GM23248 (cell line): ENCODE measurements at regions not wholly inside any gene's neighbourhood (a gene's known extent, or its start where the extent isn't known, plus 50 kb on each side); places are given as distances from the start of the nearest gene placed in this dataset.
A peak's percentile ranks its signal among the peaks of the same experiment; 100 is the strongest.

Experiments
- DNase-seq: peaks from one replicate; pipeline ENCODE4 v3.0.0-alpha.2; 2015
- H2AFZ ChIP-seq: fragments of 200-600 bp; sonication (generic); 2 replicates; pipeline ENCODE4 v1.6.1; 2016; ENCODE audit warnings: antibody characterized with exemption
- H3F3A ChIP-seq: fragments of 200-600 bp; sonication (generic); 2 replicates; pipeline ENCODE4 v1.6.1; 2016; ENCODE audit warnings: mild to moderate bottlenecking, antibody characterized with exemption, mixed run types; ENCODE audit not compliant: insufficient read depth
- H3K27ac ChIP-seq: fragments of 200-600 bp; sonication (generic); 2 replicates; pipeline ENCODE4 v1.5.1; 2016; ENCODE audit warnings: mild to moderate bottlenecking
- H3K27me3 ChIP-seq: fragments of 200-600 bp; sonication (generic); replicated peaks from 2 replicates; pipeline ENCODE4 v1.6.1; 2016; ENCODE audit warnings: mild to moderate bottlenecking; ENCODE audit not compliant: insufficient read depth
- H3K36me3 ChIP-seq: fragments of 200-600 bp; sonication (generic); 2 replicates; pipeline ENCODE4 v1.6.1; 2016; ENCODE audit warnings: low read depth, mild to moderate bottlenecking
- H3K4me1 ChIP-seq: fragments of 200-600 bp; sonication (generic); 2 replicates; pipeline ENCODE4 v1.6.1; 2016; ENCODE audit warnings: mild to moderate bottlenecking; ENCODE audit not compliant: insufficient read depth
- H3K4me2 ChIP-seq: fragments of 200-600 bp; sonication (generic); one replicate; pipeline ENCODE4 v1.6.1; 2016; ENCODE audit warnings: mild to moderate bottlenecking; ENCODE audit not compliant: unreplicated experiment
- H3K4me3 ChIP-seq: fragments of 200-600 bp; sonication (generic); 2 replicates; pipeline ENCODE4 v1.5.1; 2016; ENCODE audit warnings: mild to moderate bottlenecking
- H3K79me2 ChIP-seq: fragments of 200-600 bp; sonication (generic); 2 replicates; pipeline ENCODE4 v1.6.1; 2016; ENCODE audit warnings: mild to moderate bottlenecking; ENCODE audit not compliant: insufficient read depth
- H3K9ac ChIP-seq: fragments of 200-600 bp; sonication (generic); 2 replicates; pipeline ENCODE4 v1.6.1; 2016; ENCODE audit warnings: mild to moderate bottlenecking
- H3K9me2 ChIP-seq: fragments of 200-600 bp; sonication (generic); 2 replicates; pipeline ENCODE4 v1.6.1; 2016; ENCODE audit warnings: mixed run types, mild to moderate bottlenecking, moderate library complexity; ENCODE audit not compliant: insufficient read depth
- H3K9me3 ChIP-seq: fragments of 200-600 bp; sonication (generic); one replicate; pipeline ENCODE4 v1.6.1; 2017; ENCODE audit warnings: low read depth
- H4K20me1 ChIP-seq: fragments of 200-600 bp; sonication (generic); 2 replicates; pipeline ENCODE4 v1.6.0; 2016; ENCODE audit not compliant: insufficient read depth
- EZH2 ChIP-seq: fragments of 200-600 bp; sonication (generic); IDR thresholded peaks from 2 replicates; pipeline ENCODE4 v1.6.1; 2018; ENCODE audit warnings: antibody characterized with exemption, mild to moderate bottlenecking; ENCODE audit not compliant: insufficient read depth, poor library complexity, severe bottlenecking
- EZH2phosphoT487 ChIP-seq: fragments of 200-600 bp; sonication (generic); IDR thresholded peaks from 2 replicates; pipeline ENCODE4 v1.6.1; 2018; ENCODE audit warnings: antibody characterized with exemption, moderate library complexity, mild to moderate bottlenecking, low read depth; ENCODE audit not compliant: insufficient read depth
- WGBS, 2 experiments: methylation state at CpG; one replicate each; pipeline ENCODE4 v1.1.6; 2015 to 2017; ENCODE audit warnings: low lambda C conversion rate in 2 of 2, low coverage in 1 of 2; ENCODE audit errors: missing lambda C conversion rate in 2 of 2; 5-methylcytosine and 5-hydroxymethylcytosine counted together
- in situ Hi-C: fragments of 300-500 bp; cut with MboI; formaldehyde crosslinking; loops from 2 replicates; pipeline ENCODE4 v1.15.0; 2020

GRCh38 chr6:7672066-7673062 is 53.5 kb upstream of the BMP6 start:
- H3K4me1 ChIP-seq: peaks cover 32% of the 10 kb centered on the region
- no peaks in the 10 kb centered on the region for H3K79me2 ChIP-seq
- H3K4me2 ChIP-seq: peak overlapping the region; percentile 95
- no peaks in the 10 kb centered on the region for H3K36me3 ChIP-seq
- 1 to 2% methylated on average over 20 of the region's 20 CpGs for WGBS, 2 experiments
- peak overlapping the region; percentile 96 for H3K27ac ChIP-seq
- no peaks in the 10 kb centered on the region for H3K27me3 ChIP-seq
- TF ChIP-seq EZH2phosphoT487 (no peak), EZH2 (no peak)
- peak; percentile 81 for DNase-seq
- peaks cover 36% of the 10 kb centered on the region for H3F3A ChIP-seq
- H4K20me1 ChIP-seq: no peaks in the 10 kb centered on the region
- H3K9me2 ChIP-seq: no peaks in the 10 kb centered on the region
- H3K4me3 ChIP-seq: peak overlapping the region; percentile 73
- H2AFZ ChIP-seq: peak overlapping the region; percentile 88
- in situ Hi-C loops: no loop called here
- peak overlapping the region; percentile 91 for H3K9ac ChIP-seq
- no peaks in the 10 kb centered on the region for H3K9me3 ChIP-seq

- peak overlapping the region; percentile 96 for H3K27ac ChIP-seq
Measured at GRCh38 chr6:7673063-7673536, 52.8 kb upstream of the BMP6 start.

GRCh38 chr6:7674291-7674690 is 51.6 kb upstream of the BMP6 start:
- H3K27me3 ChIP-seq: no peaks in the 10 kb centered on the region

More at GRCh38 chr6:7673063-7673536, 52.8 kb upstream of the BMP6 start:
- no peaks in the 10 kb centered on the region for H3K9me3 ChIP-seq
- peak overlapping the region; percentile 88 for H2AFZ ChIP-seq
- peak overlapping the region; percentile 73 for H3K4me3 ChIP-seq
- peak overlapping the region; percentile 95 for H3K4me2 ChIP-seq
- H3K9ac ChIP-seq: peak overlapping the region; percentile 91
- in situ Hi-C loops: no loop called here
- no peaks in the 10 kb centered on the region for H3K36me3 ChIP-seq
- H3K9me2 ChIP-seq: no peaks in the 10 kb centered on the region
- DNase-seq: peak; percentile 88
- H3K27me3 ChIP-seq: no peaks in the 10 kb centered on the region
- H3K4me1 ChIP-seq: peaks cover 32% of the 10 kb centered on the region
- H3F3A ChIP-seq: peaks cover 36% of the 10 kb centered on the region
- no peaks in the 10 kb centered on the region for H4K20me1 ChIP-seq
- TF ChIP-seq EZH2phosphoT487 (no peak), EZH2 (no peak)
- no peaks in the 10 kb centered on the region for H3K79me2 ChIP-seq
- 2 to 3% methylated on average over 13 to 16 of the region's 16 CpGs for WGBS, 2 experiments

GRCh38 chr6:7675353-7675945 is 50.5 kb upstream of the BMP6 start:
- in situ Hi-C loops: no loop called here
- TF ChIP-seq EZH2: no peak
- TF ChIP-seq EZH2phosphoT487: no peak
- H3K27me3 ChIP-seq: no peaks in the 10 kb centered on the region

More at GRCh38 chr6:7674291-7674690, 51.6 kb upstream of the BMP6 start:
- Histone ChIP-seq H3K27ac (no peak overlapping the region), H3K79me2 (no peaks in the 10 kb centered on the region), H3K9me3 (no peaks in the 10 kb centered on the region), H3K4me2 (no peak overlapping the region), H2AFZ (no peak overlapping the region), H3F3A (peaks cover 36% of the 10 kb centered on the region), H3K36me3 (no peaks in the 10 kb centered on the region), H4K20me1 (no peaks in the 10 kb centered on the region), H3K9ac (no peak overlapping the region), H3K4me1 (peaks cover 32% of the 10 kb centered on the region), H3K4me3 (no peak overlapping the region), H3K9me2 (no peaks in the 10 kb centered on the region)
- DNase-seq: no peak
- in situ Hi-C loops: no loop called here
- WGBS, 2 experiments: 93 to 96% methylated on average over 6 of the region's 6 CpGs
- TF ChIP-seq EZH2phosphoT487: no peak
- no peak for TF ChIP-seq EZH2

More at GRCh38 chr6:7675353-7675945, 50.5 kb upstream of the BMP6 start:
- peaks cover 34% of the 10 kb centered on the region for H3F3A ChIP-seq
- 80 to 83% methylated on average over 10 of the region's 10 CpGs for WGBS, 2 experiments
- no peak overlapping the region for H2AFZ ChIP-seq
- H3K27ac ChIP-seq: no peak overlapping the region
- no peak for DNase-seq
- no peaks in the 10 kb centered on the region for H3K9me3 ChIP-seq
- no peak overlapping the region for H3K4me2 ChIP-seq
- H3K9me2 ChIP-seq: no peaks in the 10 kb centered on the region
- H4K20me1 ChIP-seq: no peaks in the 10 kb centered on the region
- no peak overlapping the region for H3K4me3 ChIP-seq
- no peaks in the 10 kb centered on the region for H3K79me2 ChIP-seq
- H3K4me1 ChIP-seq: peaks cover 32% of the 10 kb centered on the region
- no peaks in the 10 kb centered on the region for H3K36me3 ChIP-seq
- H3K9ac ChIP-seq: no peak overlapping the region
